Tibial nerve (tissue), 4 donors: ENCODE measurements at regions not wholly inside any gene's neighbourhood (a gene's known extent, or its start where the extent isn't known, plus 50 kb on each side); places are given as distances from the start of the nearest gene placed in this dataset.

Experiments used
- CTCF ChIP-seq, 5 experiments: fragments of 200-600 bp in 3 of 5; fragments of 450-650 bp in 2 of 5; sonication (generic) in 3 of 5; IDR thresholded peaks; one replicate each; pipeline ENCODE4 v1.5.1; 2016 to 2019; ENCODE audit warnings: antibody characterized with exemption in 5 of 5, mild to moderate bottlenecking in 3 of 5, moderate library complexity in 2 of 5
- EP300 ChIP-seq, 2 donors: sonication (generic); formaldehyde crosslinking; IDR thresholded peaks; one replicate each; pipeline ENCODE4 v1.6.1; 2017; ENCODE audit warnings: antibody characterized with exemption in 2 of 2, mild to moderate bottlenecking in 1 of 2
- POLR2A ChIP-seq, 2 donors: fragments of 450-650 bp; IDR thresholded peaks; one replicate each; pipeline ENCODE4 v1.6.1; 2017; ENCODE audit warnings: antibody characterized with exemption in 2 of 2, mild to moderate bottlenecking in 2 of 2, moderate library complexity in 2 of 2

- TF ChIP-seq EP300 (IDR thresholded peaks at IDR 0.05) (no peak), POLR2A (IDR thresholded peaks at IDR 0.05) (no peak), CTCF (IDR thresholded peaks at IDR 0.05) (no peak)
Observed at GRCh38 chr5:90221951-90222350, 187.6 kb downstream of the CETN3 start.
